ENCODE measurements at regions not wholly inside any gene's neighbourhood (a gene's known extent, or its start where the extent isn't known, plus 50 kb on each side); places are given as distances from the start of the nearest gene placed in this dataset.

DNA sequence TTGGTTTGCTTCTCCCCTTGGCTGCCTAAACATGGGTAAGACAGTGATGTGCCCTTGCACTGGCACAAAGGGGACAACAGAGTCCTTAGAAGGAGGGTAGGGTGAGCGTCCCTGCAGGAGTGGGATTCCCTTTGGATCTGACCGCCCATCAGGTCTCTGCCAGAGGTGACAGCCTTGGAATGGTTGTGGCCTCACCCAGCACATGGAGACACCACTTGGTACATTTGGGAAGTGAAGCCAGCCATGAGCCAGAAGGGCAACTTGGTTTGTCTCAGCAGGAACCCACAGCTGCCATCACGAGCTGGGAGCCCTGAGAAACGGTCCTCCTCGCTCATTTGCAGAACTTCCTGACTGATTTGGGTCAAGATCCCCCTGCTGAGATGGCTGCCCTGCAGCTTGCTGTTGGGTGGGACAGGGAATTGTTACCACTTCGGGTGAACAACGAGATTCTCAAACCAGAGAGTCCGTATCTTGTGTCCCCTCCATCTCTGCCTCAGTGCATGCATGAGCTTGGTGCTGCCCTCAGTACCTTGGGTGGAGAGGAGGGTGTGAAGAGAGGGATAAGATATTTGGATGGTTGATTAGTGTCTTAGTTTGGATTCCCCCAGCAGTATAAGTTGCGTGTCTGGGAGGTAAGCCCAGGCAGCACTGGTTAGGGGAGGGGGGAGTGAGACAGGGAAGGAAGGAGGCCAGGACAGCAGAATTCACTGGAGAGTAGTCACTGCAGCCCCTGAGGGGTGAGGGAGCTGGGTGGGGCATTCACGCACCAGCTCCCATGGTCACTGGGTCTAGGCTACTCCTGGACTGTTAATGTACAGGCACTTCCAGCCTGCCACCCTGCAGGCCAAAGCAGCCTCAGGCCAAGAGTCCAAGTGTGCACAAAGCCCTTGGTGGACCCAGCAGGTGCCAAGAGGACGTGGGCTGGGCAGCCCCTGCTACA is 168.8 kb upstream of the TOPAZ1 start:
- Mint-ChIP-seq H3K27ac (no peak overlapping the region), H3K9me3 (ENCODE audit: low read depth) (no peaks in the 10 kb centered on the region), H3K27me3 (peaks cover 2% of the 10 kb centered on the region), H3K36me3 (peaks cover 4% of the 10 kb centered on the region), H3K4me3 (no peak overlapping the region), H3K4me1 (ENCODE audit: low read depth) (no peaks in the 10 kb centered on the region)

DNA sequence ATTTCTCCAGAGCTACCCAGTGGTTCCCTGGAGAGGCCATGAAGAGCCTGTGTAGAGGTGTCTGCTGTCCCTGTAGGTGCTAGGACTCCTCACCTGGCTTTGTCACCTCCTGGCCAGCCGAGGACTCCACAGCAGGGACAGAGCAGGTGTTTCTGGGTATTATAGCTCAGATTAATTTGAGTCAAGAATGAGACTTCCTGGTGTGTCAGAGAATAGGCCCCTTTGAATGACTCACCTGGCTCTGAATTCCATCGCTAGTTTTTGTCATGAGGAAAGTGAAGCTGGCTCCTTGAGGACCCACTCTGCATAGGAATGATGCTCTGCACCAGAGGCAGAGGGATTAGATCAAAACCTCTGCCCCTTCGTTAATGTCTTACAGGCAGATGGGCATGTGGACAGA is 167.5 kb upstream of the TOPAZ1 start:
- Mint-ChIP-seq H3K4me3 (no peak overlapping the region), H3K9me3 (ENCODE audit: low read depth) (no peaks in the 10 kb centered on the region), H3K27ac (no peak overlapping the region), H3K27me3 (peaks cover 2% of the 10 kb centered on the region), H3K36me3 (peaks cover 4% of the 10 kb centered on the region), H3K4me1 (ENCODE audit: low read depth) (no peaks in the 10 kb centered on the region)

DNA sequence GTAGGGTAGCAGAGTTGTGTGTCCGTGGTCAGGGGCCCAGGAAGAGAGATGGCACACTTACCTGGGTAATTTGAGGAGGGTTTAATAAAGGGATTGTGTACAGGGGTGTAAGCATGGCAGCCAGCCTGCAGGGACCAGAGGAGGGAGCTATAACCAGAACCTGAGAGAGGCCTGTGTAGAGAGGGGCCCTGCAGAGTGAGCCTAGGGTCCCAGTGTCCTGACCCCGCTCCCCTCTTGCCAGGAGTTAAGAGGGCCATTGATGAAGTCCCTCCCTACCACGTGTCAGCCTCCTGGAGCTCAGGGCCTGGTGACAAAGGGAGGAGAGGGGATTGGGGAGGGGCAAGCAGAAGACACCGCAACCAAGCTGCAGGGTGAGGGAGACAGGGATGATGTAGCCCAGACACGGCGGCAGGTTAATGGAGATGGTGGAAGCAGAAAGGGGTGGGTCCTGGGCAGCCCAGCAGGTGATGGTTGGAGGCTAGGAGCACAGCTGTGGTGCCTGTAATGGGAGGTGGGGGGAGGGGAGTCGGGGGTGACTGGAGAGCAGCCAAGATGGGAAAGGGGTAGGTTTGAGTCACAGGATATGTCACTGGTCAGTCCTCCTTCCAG is 165.4 kb upstream of the TOPAZ1 start:
- Mint-ChIP-seq H3K36me3 (peaks cover 4% of the 10 kb centered on the region), H3K4me1 (ENCODE audit: low read depth) (no peaks in the 10 kb centered on the region), H3K9me3 (ENCODE audit: low read depth) (no peaks in the 10 kb centered on the region), H3K27ac (no peak overlapping the region), H3K4me3 (no peak overlapping the region), H3K27me3 (peaks cover 2% of the 10 kb centered on the region)

DNA sequence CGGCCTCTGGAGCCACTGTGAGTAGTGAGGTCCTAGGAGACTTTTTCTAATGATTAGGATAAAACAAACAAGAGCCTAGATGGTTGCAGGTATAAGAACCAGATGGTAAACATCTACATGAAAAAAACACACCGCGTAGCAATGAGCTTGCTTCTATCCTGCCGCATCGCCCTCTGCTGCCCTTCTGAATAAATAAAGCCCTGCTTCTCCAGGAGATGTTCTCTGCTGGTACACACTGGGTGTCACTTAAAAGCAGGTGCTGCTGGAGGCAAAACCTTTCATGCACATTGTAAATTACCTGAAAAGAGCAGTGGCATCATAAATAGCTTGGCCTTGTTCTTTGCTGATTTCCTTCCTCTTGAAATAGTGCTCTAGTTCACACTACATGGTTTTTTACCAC is 164.4 kb upstream of the TOPAZ1 start:
- H3K27ac Mint-ChIP-seq, result no peak overlapping the region
- no peak overlapping the region for H3K4me3 Mint-ChIP-seq
- H3K27me3 Mint-ChIP-seq, result peaks cover under 1% of the 10 kb centered on the region
- H3K9me3 Mint-ChIP-seq (ENCODE audit: low read depth), result no peaks in the 10 kb centered on the region
- peaks cover 2% of the 10 kb centered on the region for H3K36me3 Mint-ChIP-seq
- no peaks in the 10 kb centered on the region for H3K4me1 Mint-ChIP-seq (ENCODE audit: low read depth)

DNA sequence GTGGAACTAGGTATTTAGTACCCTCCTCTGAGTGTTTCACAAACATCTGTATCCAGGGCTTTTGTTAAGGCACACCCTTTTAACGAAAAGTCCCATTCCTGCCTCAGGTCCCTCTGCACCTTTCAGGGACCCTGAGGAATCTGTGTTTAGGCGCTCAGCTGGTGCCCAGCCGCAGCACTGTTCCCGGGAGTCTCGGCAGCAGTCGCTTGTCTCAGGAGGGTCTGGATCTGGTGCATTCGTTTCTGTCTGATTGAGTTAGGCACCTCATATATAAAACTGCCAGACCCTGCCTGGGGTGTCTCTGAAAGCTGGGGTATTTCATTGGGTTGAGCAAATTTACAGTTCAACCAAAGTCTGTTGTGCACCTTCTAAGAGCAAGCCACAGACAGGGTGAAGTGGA is 162.8 kb upstream of the TOPAZ1 start:
- no peaks in the 10 kb centered on the region for H3K4me1 Mint-ChIP-seq (ENCODE audit: low read depth)
- no peaks in the 10 kb centered on the region for H3K9me3 Mint-ChIP-seq (ENCODE audit: low read depth)
- H3K27ac Mint-ChIP-seq, result no peak overlapping the region
- H3K27me3 Mint-ChIP-seq, result peaks cover 1% of the 10 kb centered on the region
- H3K36me3 Mint-ChIP-seq, result no peaks in the 10 kb centered on the region
- no peak overlapping the region for H3K4me3 Mint-ChIP-seq

DNA sequence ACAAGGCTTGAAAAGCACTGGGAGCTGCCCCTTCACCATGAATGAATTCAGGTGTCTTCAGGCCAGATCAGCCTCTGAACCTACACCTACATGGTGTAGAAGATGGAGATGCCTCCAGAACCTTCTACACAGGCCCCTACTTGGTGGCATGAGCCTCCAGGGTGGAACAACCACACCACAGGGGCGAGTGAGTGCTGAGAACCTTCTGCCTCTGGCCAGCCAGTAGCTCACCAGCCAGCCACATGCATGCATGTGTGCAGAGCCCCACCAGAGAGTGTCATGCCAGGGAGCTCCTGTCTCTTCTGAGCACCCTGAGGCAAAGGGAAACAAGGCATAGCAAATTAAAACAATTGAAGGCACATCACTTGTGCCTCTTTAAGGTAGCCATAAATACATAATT is 161.8 kb upstream of the TOPAZ1 start:
- no peak overlapping the region for H3K4me3 Mint-ChIP-seq
- H3K36me3 Mint-ChIP-seq, result no peaks in the 10 kb centered on the region
- H3K27ac Mint-ChIP-seq, result no peak overlapping the region
- H3K9me3 Mint-ChIP-seq (ENCODE audit: low read depth), result no peaks in the 10 kb centered on the region
- H3K27me3 Mint-ChIP-seq, result peaks cover 1% of the 10 kb centered on the region
- no peaks in the 10 kb centered on the region for H3K4me1 Mint-ChIP-seq (ENCODE audit: low read depth)

DNA sequence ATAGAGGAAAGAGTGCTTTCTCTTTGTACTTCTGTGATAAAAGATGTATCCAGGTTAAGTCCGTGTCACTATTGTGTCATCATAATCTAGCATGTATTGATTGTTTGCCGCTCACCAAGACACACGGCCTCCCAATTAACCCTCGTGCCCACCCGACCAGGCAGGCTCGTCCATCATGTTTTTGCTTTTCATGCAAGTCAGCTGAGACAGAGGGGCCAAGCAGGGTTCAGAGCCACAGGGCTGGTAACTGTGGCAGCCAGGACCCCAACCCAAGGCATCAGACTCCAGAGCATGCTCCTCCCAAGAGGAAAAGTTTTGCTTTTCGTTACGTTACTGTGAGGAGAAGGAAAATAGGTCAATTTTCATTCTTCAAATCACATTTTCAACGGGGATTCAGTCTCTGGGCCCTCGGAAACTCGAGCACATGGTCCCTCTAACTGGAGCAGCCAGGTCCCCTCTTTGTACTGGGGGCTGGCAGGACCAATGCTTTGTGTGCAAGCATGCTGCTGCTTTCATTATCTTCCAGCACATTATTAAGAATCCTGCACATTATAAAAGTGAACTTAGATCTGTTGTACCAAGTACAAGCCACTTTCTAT is 161.1 kb upstream of the TOPAZ1 start:
- Mint-ChIP-seq H3K36me3 (no peaks in the 10 kb centered on the region), H3K4me3 (no peak overlapping the region), H3K4me1 (ENCODE audit: low read depth) (no peaks in the 10 kb centered on the region), H3K27me3 (peaks cover 1% of the 10 kb centered on the region), H3K27ac (no peak overlapping the region), H3K9me3 (ENCODE audit: low read depth) (no peaks in the 10 kb centered on the region)

DNA sequence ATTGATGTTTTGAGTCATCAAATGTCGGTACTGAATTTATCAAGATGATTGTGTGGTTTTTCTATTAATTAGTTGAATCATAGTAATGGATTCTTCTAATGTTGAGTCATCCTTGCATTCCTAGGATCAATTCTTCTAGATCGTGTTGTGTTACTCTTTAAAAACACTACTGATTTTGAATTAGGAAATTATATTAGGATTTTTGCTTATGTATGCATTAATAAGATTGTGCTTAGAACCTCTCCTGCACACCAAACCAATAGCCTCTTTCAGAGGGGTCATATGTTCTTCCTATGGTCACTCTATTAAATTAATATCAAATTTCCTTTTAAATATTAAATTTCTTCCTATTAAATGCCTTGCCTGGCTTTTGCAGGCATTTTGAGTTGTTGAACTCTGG is 151.7 kb upstream of the TOPAZ1 start:
- no peak overlapping the region for H3K27ac Mint-ChIP-seq
- H3K4me3 Mint-ChIP-seq, result no peak overlapping the region
- H3K9me3 Mint-ChIP-seq (ENCODE audit: low read depth), result no peaks in the 10 kb centered on the region
- H3K27me3 Mint-ChIP-seq, result peaks cover 4% of the 10 kb centered on the region
- no peaks in the 10 kb centered on the region for H3K4me1 Mint-ChIP-seq (ENCODE audit: low read depth)
- no peaks in the 10 kb centered on the region for H3K36me3 Mint-ChIP-seq

DNA sequence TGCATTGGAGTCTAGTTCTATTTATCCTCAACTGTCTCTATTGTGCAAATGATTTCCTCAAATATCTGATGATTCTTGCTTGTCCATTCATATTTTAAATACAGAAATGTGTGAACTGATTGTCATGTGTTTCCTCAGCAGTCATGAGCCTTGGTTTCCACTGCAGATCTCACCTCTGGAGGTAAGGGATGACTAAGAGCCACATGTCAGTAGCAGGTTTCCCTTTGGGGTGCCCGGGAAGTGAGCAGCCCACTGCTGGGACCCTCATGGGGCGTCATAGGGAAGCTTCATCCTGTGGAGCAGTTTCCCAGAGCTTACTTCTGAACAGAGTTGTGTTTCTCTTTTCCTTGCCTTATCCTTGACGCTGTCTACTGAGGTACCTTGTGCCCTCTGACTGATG is 149.2 kb upstream of the TOPAZ1 start:
- Mint-ChIP-seq H3K9me3 (ENCODE audit: low read depth) (peaks cover 4% of the 10 kb centered on the region), H3K4me1 (ENCODE audit: low read depth) (no peaks in the 10 kb centered on the region), H3K27ac (no peak overlapping the region), H3K27me3 (peaks cover 13% of the 10 kb centered on the region), H3K4me3 (no peak overlapping the region), H3K36me3 (no peaks in the 10 kb centered on the region)

DNA sequence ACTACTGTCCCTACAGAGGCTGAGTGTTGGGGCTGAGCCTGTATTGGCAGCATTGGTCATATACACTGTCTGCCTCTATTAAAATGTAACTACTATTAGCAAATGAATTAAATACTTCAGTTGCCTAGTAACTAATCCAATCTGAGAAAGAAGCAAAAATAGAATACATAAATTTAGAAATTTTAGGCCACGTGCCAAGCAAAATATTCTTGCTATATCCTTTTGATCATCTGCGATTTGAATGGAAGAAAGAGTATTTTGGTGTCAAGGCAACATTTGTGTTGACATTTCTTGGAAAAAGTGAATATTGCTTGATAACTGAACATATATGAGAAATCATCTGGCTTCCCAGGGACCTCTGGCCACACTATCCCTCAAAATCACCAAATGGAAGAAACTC is 148.2 kb upstream of the TOPAZ1 start:
- H3K27me3 Mint-ChIP-seq, result peaks cover 13% of the 10 kb centered on the region
- no peaks in the 10 kb centered on the region for H3K36me3 Mint-ChIP-seq
- H3K27ac Mint-ChIP-seq, result no peak overlapping the region
- no peaks in the 10 kb centered on the region for H3K4me1 Mint-ChIP-seq (ENCODE audit: low read depth)
- no peak overlapping the region for H3K4me3 Mint-ChIP-seq
- H3K9me3 Mint-ChIP-seq (ENCODE audit: low read depth), result peaks cover 4% of the 10 kb centered on the region

DNA sequence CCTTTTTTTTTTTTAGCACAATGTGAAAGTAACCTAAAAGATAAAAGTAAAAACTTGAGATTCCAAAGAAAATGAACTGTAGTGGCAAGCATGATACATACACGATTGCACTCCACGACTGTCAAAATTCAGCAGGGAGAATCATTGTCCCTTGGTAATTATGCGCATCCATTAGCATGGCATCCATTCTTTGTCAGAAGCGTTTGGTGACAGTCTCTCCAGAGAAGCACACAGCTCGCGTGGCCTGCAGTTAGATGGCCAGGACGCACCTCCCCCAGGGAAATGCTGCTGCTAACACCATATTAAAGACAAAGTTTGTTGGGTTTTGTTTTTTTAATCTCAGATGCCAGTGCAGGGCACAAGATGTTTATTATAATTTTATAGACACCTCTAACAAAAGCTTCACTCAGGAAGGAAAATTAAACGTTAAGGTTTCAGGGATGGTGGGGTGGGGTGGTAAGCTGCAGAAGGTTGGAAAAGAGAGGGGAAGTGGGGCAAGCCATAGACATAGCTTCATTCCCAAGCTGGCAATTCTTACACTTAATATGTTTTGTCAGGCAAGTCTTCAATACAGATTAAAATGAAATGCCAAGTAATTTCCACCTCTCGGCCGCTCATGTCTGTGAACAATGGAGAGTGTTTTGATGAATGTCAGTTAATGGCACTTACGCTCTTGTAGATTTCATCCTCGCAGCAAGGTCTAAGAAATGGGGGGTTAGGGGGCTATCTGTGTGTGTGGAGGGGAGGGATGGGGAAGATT is 142.8 kb upstream of the TOPAZ1 start:
- no peaks in the 10 kb centered on the region for H3K4me1 Mint-ChIP-seq (ENCODE audit: low read depth)
- H3K27me3 Mint-ChIP-seq, result peaks cover 12% of the 10 kb centered on the region
- H3K36me3 Mint-ChIP-seq, result no peaks in the 10 kb centered on the region
- peaks cover 4% of the 10 kb centered on the region for H3K9me3 Mint-ChIP-seq (ENCODE audit: low read depth)
- H3K27ac Mint-ChIP-seq, result no peak overlapping the region
- H3K4me3 Mint-ChIP-seq, result no peak overlapping the region

DNA sequence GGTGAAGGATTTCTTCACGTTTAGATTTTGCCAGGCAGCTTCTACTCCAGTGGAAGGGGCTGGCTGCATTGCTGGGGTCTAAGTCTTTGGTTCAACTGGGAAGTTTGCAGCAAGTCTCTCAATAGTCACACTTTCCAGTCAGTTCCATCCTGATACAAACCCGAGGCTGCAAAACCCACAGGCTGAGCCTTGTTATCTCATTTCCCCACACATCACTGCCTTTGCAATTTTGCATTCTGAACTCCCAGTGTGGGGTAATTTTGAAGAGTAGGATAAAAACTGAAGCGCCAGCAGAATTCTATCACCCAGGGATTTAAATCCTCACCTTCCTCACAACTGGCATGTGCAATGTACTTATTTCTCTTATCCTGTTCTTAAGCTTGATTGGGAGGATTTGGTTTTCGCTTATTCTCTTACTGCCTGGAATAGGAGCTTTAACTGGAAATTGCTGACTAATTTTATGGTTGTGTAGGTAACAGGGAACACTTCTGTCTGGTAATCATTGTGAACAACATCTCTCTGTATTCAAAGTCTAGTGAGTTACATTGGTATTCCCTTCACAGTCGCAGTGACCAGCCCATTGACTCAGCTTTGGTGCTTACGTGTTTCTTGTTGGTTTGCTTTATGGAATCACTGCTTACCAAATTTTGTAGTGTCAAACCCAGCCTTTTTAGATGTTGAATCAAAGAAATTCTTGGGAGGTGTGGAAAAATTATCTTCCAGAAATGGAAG is 142.0 kb upstream of the TOPAZ1 start:
- H3K27ac Mint-ChIP-seq, result no peak overlapping the region
- no peaks in the 10 kb centered on the region for H3K36me3 Mint-ChIP-seq
- peaks cover 3% of the 10 kb centered on the region for H3K4me1 Mint-ChIP-seq (ENCODE audit: low read depth)
- no peak overlapping the region for H3K4me3 Mint-ChIP-seq
- peaks cover 4% of the 10 kb centered on the region for H3K9me3 Mint-ChIP-seq (ENCODE audit: low read depth)
- H3K27me3 Mint-ChIP-seq, result peaks cover 12% of the 10 kb centered on the region

DNA sequence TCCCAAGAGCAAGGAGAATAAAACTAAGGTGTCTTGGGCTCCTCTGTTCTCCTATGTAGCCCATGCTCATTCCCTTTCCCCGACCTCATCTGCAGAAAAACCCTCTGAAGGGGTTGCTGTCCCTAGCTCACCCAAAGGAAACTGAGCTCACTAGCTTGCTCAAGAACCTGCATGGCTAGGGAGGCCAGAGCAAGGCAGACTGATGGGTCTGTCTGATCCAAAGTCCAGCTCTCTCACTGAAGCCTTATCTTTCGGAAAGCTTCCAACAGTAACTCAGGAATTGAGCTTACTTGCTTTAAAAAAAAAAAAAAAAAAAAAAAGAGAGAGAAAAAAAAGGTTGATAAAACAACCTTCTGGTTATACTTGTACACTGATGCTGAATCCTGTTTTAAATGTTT is 141.4 kb upstream of the TOPAZ1 start:
- Mint-ChIP-seq H3K27ac (no peak overlapping the region), H3K36me3 (no peaks in the 10 kb centered on the region), H3K4me1 (ENCODE audit: low read depth) (peaks cover 8% of the 10 kb centered on the region), H3K4me3 (no peak overlapping the region), H3K27me3 (peaks cover 12% of the 10 kb centered on the region), H3K9me3 (ENCODE audit: low read depth) (peaks cover 4% of the 10 kb centered on the region)

DNA sequence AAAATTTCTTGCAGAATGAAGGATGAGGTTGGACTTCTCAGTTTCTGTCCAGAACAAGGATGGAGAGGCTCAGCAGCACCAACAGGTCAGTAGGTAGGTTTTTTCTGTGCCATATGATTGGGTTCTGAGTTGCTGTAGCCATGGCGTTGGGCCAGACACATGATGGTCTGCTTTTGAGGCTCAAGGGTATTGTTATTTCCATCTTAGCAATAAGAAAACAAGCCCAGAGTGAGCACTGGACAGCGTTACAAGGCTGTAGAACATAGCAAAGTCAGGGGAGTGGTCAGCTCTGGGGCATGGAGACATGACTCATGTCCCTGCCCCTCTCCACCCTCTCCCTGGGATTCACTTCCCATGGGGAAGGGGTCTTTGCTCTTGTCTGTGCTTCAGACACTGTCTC is 137.6 kb upstream of the TOPAZ1 start:
- Mint-ChIP-seq H3K4me1 (ENCODE audit: low read depth) (peaks cover 10% of the 10 kb centered on the region), H3K27ac (no peak overlapping the region), H3K36me3 (no peaks in the 10 kb centered on the region), H3K9me3 (ENCODE audit: low read depth) (no peaks in the 10 kb centered on the region), H3K4me3 (no peak overlapping the region), H3K27me3 (peaks cover 3% of the 10 kb centered on the region)
